NCI-H2196 (cell line): ENCODE measurements at regions not wholly inside any gene's neighbourhood (a gene's known extent, or its start where the extent isn't known, plus 50 kb on each side); places are given as distances from the start of the nearest gene placed in this dataset.
"Not testable (repeated sequence)": the region's sequence is repeated elsewhere in the genome, so short reads cannot be mapped to it uniquely, and the experiment has no call there.

Source experiments
- DNase-seq: peaks from one replicate; lab custom pipeline; 2025; ENCODE audit not compliant: unreplicated experiment; lab: John Stamatoyannopoulos, UW

DNA sequence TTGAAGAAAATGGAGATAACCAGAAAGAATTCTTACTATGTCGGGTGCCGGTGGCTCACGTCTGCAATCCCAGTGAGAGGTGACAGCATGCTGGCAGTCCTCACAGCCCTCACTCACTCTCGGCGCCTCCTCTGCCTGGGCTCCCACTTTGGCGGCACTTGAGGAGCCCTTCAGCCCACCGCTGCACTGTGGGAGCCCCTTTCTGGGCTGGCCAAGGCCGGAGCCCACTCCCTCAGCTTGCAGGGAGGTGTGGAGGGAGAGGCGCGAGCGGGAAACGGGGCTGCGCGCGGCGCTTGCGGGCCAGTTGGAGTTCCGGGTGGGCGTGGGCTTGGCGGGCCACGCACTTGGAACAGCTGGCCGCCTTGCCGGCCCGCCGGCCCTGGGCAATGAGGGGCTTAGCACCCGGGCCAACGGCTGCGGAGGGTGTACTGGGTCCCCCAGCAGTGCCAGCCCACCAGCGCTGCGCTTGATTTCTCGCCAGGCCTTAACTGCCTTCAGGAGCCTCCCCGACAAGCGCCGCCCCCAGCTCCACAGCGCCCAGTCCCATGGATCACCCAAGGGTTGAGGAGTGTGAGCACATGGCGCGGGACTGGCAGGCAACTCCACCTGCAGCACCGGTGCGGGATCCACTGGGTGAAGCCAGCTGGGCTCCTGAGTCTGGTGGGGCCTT, 1672.5 kb upstream of the B3GALT2 start:
- not testable (repeated sequence) for DNase-seq

DNA sequence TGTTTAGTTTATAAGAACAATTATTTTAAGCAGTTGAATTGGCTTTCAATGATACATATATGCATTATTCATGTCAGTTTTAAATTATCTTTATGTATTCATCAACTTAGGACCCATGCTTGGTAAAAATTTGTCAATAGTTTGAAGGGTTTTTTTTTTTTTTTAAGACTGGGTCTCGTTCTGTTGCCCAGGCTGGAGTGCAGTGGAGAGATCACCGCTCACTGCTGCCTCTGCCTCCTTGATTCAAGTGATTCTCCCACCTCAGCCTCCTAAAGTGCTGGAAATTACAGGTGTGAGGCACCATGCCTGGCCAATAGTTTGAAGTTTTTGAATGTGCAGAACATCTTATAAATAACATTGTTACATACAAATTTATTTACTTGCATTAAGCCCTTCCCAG, 1671.0 kb upstream of the B3GALT2 start:
- no peak for DNase-seq

DNA sequence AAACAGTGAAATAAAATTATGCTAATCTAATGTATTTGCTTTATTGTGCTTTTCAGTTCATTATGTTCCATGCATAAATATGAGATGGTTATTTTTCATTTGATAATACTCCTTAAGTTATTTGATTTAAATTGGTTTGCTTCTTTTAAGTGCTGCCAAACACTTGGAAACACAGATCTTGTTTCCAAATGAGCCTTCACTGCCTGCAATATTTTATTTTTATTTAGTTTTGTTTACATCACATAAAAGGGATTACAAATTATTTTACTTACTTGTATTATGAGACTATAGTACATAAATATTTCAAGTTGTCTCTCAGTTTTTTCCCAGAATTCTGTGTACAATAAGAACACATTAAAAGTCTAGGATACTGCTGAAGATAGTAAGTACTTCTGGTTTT, 1662.4 kb upstream of the B3GALT2 start:
- no peak for DNase-seq

DNA sequence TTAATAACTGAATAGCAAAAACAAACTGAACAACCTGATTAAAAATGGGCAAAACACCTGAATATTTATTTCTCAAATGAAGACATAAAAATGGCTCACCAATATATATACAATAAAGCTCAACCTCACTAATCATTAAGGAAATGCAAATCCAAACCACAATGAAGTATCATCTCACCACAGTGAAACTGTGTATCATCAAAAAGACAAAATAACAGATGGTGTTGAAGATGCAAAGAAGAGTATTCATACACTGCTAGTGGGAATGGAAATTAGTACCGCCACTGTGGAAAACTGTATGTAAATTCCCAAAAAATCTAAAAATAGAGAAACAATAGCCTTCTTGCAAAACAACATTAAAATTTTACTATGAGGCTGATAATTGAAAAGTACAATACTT, 1660.1 kb upstream of the B3GALT2 start:
- no peak for DNase-seq

DNA sequence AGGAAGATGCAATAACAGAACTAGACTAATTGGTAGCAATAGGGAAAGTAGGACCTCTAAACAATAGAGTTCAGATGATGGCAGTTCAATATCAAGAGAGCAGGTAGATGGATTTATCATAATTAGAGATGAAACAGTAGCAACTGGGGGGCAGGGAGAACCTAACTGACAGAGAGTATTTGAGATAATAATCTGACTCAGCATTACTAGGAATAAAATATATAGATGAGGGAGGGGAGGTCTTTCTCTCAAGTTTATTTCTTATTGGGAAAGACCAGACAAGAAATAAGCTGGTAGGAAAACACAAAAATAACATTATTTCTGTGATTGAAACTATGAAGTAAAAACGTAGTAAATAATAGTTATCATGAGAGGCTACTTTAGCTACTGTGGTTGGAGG, 1656.7 kb upstream of the B3GALT2 start:
- DNase-seq: no peak

DNA sequence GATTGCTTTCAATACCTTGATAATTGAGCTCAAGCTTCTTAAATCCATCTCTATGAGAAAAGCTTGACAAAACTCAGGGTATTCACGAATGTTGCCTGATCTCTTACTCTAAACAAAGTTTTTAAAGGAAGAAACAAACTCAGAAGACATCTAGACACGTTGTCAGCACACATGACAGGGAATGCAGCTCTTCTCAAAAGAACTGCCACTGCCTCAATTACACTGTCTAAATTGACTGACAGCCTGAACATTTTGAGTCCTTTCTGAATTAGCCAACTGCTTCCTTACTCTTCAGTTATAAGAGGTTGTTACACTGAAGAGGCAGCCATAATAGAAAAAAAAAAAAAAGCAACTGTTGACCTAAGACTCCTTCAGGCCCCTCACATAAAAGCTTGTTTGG, 1646.7 kb upstream of the B3GALT2 start:
- no peak for DNase-seq

DNA sequence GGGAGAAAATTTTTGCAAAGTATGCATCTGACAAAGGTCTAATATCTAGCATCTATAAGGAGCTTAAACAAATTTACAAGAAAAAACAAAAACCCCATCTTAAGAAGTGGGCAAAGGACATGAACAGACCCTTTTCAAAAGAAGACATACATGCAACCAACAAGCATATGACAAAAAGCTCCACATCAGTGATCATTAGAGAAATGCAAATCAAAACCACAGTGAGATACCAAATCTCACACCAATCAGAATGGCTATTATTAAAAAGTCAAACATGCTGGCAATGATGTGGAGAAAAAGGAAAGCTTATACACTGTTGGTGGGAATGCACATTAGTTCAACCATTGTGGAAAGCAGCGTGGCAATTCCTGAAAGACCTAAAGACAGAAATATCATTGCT, 1645.2 kb upstream of the B3GALT2 start:
- not testable (repeated sequence) for DNase-seq

DNA sequence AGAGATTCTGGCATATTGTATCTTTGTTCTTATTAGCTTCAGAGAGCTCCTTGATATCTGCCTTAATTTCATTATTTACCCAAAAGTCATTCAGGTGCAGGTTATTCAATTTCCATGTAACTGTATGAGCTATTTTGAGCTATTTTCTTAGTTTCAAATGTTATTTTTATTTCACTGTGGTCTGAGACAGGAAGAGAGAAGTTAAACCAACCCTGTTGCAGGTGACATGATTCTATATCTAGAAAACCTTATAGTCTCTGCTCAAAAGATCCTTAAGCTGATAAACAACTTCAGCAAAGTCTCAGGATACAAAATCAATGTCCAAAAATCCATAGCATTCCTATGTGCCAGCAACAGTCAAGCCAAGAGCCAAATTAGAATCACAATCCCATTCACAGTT, 1644.0 kb upstream of the B3GALT2 start:
- DNase-seq: no peak

DNA sequence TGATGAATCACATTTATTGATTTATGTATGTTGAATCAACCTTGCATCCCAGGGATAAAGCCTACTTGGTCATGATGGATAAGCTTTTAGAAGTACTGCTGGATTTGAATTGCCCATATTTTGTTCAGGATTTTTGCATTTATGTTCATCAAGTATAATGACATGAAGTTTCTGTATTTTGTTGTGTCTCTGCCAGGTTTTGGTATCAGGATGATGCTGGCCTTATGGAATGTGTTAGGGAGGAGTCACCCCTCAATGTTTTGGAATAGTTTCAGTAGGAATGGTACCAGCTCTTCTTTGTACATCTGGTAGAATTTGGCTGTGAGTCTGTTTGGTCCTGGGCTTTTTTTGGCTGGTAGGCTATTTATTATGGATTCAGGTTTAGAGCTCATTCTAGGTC, 1643.1 kb upstream of the B3GALT2 start:
- no peak for DNase-seq

DNA sequence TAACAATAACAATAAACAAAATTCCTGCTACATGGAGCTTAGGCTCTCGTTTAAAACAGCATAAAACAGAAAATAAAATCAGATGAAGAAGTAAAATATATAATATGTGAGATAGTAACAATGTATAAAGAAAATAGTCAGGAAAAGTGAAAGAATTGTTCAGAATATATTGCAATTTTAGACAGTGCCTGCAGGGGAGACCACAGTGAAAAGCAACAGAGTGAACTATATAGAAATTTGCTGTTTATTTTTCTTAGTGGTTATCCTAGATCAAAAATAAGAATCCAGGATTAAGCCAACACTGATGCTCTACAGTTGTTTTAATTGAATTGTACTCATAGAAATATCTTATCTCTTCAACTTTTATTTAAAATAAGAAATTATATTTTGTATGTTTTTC, 1639.0 kb upstream of the B3GALT2 start:
- no peak for DNase-seq

DNA sequence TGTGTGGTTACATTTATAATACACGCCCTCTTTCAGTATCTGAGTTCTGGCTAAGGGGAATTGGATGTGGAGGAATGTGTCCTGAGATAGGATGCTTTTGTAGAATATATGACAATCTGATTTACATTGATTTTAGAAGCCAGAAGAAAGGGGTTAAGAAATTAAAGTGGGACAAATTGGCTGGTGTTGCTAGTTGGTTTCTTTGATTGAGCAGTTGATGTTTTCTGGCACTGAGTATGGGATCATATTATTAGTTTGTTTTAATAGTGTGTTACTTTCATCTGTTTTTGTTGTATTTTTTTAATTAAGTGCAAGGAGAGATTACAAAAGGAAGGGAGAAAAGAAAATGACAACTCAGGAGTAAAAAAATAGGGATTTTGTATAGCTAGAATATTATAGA, 1634.7 kb upstream of the B3GALT2 start:
- DNase-seq: no peak

DNA sequence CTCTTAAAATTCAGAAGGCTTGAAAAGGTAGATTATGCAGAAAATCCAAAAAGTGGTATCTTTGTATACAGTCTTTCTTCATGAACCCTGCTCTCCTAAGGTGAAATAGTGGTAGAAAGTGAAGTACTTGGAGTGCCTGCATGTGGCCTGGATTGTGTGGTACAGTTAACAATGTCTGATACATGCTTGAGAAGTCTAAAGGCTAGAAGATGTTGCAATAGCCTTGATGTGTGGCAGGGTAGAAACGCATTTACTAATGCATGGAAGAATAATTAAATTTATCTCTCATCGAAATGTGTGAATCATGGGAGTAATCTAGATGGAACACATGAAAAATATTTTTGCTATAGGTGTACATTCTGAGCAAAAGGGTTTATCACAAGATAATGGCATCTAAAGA, 1632.3 kb upstream of the B3GALT2 start:
- DNase-seq: no peak

DNA sequence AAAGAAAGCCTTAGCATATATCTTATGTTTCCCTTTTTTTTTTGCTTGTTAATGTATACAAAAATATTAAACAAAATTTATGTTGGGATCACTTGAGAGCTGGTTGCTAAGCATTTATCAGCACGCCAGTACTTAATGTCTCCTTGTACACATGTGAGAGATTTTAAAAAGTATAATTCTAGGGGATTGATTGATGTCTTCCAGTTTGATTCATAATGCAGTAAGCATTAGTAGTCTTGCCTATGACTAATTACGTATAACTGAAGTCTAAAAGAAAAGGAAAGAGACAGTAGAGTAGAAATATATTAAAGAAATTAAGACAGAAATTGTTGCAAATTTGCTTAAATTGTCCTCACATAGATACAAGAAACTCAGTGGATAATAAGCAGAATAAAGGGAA, 1630.4 kb upstream of the B3GALT2 start:
- no peak for DNase-seq

DNA sequence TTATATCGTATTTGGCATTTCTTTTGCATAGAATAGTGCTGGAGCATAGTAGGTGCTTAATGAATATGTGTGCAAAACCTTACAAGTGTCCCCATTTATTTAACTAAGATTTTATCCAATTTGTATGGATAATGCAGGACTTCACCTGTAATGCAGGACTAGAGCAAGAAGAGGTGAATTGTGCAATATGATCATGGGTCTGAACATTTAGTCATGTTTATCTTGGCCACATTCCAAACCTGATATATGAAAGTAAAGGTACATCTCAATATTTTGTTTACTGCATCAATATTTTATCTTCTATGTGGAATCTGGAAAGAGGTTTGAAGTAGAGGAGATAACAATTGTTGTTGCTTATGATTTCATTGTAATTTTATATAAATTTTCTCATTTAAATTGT, 1626.7 kb upstream of the B3GALT2 start:
- no peak for DNase-seq

DNA sequence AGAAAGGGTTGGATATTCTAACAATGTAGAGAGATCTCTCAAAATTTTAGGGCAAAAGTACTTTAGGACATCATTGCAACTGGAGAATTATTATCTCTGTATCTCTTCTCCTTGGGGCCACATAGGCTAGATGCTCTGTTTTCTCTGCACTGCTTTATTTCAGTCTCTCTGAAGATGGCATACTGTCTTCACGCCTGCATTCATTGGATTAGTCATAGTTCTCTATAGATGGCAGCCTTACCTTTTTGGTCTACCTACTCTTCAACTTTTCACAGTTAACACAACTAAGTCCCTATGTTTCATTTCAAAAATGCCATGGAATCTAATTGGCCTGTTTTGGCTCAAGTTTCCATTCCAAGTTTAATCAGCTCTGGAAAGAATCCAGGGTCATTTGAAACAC, 1623.3 kb upstream of the B3GALT2 start:
- no peak for DNase-seq

DNA sequence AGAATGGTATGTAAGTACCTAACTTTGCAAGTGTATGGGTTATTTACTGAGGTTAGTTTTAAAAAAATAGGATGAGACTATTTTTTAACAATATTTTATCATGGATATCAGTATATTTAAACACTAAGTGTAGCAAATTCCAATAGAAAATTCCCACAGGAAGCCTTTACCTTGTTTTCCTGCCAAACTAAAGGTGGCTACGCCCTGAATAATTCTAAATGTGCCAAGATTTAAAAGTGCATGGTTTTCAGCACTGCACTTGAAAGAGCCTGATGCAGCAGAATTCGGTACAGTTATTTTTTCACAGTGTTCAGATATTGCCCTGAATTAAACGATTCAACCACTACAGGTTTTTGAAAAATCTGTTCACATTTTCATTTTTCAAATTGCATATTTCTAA, 1622.8 kb upstream of the B3GALT2 start:
- no peak for DNase-seq

DNA sequence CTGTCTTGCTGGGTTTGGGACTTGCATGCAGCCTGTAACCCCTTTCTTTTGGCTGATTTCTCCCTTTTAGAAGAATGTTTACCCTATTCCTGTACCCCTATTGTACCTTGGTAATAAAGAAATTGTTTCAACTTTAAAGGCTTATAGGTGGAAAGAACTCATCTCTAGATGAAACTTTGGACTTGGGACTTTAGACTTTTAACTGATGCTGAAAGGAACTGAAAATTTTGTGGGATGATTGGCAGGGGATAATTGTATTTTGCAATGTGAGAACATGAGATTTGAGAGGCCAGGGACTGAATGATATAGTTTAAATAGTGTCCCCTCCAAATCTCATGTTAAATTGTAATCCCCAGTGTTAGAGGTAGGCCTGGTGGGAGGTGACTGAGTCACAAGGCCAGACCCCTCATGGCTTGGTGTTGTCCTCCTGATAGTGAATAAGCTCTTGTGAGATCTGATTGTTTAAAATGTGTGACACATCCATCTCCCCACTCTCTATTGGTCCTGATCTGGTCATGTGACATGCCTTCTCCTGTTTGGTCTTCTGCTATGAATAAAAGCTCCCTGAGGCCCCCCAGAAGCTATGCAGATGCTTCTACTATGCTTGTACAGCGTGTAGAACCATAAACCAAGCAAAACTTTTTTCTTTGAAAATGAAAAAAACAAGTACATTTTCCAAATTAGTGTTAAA, 1621.3 kb upstream of the B3GALT2 start:
- no peak for DNase-seq

DNA sequence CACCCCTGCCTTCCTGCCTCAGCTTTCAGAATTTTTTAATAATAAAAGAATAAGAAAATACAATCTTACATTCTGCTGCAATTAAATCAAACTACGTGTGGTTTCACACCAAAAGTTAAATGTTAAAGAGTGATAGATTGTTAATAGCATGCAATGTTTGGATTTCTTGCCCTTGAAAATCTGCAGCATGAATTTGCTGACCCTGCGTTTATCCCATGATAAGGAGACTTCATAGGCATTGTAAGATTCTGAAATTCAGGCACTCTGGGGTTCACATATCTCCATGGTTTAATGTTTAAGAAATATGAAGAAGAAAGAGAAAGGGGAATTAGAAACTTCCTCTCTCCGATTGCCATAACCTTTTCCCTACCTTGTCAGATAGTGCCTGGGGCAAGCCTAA, 1616.2 kb upstream of the B3GALT2 start:
- DNase-seq: no peak

DNA sequence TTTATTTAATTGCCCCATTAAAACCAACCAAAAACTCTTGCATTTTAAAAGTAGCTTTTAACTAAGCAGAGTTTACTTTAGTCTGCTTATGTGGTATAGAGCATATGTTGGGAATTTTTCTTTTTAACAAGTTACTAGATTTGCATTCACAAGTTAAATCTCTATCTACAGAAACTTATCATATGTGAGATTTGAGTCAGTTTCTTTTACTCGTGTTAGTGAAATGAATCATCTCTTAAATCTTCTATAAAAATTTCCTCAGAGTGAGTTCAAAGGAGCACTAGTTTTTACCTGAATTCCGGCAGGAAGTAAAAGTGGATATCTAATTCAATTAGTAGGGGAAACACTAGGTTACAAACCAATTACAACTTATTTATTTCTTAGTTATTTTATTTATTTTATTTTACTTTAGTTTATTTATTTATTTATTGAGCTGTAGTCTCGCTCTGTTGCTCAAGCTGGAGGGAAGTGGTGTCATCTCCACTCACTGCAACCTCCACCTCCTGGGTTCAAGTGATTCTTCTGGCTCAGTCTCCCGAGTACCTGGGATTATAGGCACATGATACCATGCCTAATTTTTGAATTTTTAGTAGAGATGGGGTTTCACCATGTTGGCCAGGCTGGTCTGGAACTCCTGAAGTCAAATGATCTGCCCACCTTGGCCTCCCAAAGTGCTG, 1609.6 kb upstream of the B3GALT2 start:
- no peak for DNase-seq

DNA sequence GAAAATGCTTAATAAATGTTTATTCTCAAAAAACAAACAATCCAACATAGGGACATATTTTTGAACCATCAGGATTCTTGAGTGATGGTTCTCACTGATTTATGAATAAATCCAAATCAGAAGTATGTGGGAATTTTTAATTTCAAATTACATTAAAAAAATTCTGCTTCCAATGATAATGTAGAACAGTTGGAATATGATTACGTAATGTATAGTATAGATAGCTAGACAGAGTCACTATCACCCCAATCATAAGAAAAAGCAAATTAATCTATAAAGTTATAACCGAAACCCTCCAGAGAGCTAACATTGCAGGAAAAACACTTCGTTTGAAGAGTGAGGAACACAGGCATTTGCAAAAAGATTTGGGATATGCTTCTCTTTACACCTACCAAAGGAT, 1600.6 kb upstream of the B3GALT2 start:
- DNase-seq: no peak

DNA sequence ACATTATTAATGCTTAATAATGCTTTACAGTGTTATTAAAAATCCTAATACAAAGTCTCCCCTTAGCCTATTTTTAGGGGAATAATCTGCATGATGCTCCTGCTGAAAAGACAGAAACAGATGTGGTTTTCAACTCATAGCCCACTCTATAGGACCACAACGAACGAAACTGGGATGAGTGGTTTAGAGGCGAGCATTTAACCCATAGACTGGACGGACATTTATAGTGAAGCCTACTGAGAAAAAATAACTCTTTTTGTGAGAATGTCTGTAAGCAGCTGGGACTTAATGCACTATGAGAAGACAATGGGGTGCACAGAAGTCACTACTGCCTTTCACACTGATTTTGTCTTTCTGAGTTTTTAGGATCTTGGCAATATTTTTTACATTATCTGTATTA, 1599.6 kb upstream of the B3GALT2 start:
- no peak for DNase-seq

DNA sequence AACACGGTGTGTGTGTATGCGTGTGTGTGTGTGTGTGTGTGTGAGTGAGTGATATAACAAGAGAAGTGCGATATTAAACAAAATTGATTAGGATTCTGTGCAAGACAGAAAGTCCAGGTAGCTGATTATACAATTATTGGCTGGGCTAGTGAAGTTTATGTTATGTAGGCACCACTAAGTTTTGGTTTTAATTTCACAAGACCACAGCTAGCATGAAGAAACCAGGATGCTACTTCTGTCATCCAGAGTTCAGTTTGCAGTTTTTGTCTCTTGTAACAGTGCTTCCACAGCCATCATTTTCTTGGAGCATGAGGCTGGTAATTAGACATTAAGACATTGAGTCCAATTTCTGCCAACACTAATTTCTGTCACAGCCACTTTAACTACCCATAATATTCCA, 1590.2 kb upstream of the B3GALT2 start:
- no peak for DNase-seq

DNA sequence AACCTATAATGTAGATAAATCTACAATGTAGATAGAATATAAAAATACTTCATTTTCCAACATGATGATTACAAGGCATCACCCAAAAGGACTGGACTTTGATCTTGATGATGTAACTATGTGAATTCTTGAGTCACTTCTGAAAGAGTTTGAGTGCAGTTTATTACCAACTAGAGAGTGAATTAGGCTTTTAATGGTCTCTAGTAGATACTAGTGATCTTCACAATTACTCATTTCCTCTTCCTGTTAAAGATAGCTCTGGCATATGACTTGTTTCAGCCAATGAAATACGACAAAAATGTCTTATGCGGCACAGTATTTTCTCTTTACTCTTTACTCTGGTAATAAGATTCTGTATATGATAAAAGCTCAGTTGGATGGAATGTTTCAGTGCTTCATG, 1588.1 kb upstream of the B3GALT2 start:
- no peak for DNase-seq
